PC-3 (cell line): ENCODE measurements at regions not wholly inside any gene's neighbourhood (a gene's known extent, or its start where the extent isn't known, plus 50 kb on each side); places are given as distances from the start of the nearest gene placed in this dataset.
A peak's percentile ranks its signal among the peaks of the same experiment; 100 is the strongest.
"Not testable (repeated sequence)": the region's sequence is repeated elsewhere in the genome, so short reads cannot be mapped to it uniquely, and the experiment has no call there.

Source experiments
- ATAC-seq: fragments of 200-7000 bp; cut with Tn5 transposase; 2 replicates; pipeline ENCODE4 v1.9.1; 2020; ENCODE audit warnings: mild to moderate bottlenecking, moderate library complexity
- BruUV-seq: library from RNA; stranded (reverse); fragments of 400-500 nt; replicated peaks from 2 replicates; lab custom pipeline; 2021; lab: Mats Ljungman, UMichigan
- CTCF ChIA-PET: fragments of 300-600 bp; sonication (Branson Sonifier 250); formaldehyde crosslinking; loops from one replicate; lab custom pipeline; 2022; ENCODE audit warnings: antibody characterized with exemption; lab: Charles Lee
- POLR2A ChIA-PET: fragments of 300-600 bp; sonication (Branson Sonifier 250); formaldehyde crosslinking; loops from one replicate; lab custom pipeline; 2022; ENCODE audit warnings: antibody characterized with exemption; ENCODE audit not compliant: unreplicated experiment; lab: Charles Lee
- DNase-seq: peaks from one replicate; pipeline ENCODE4 v3.0.0-alpha.2; 2015
- H2AFZ ChIP-seq: fragments of 300-600 bp; sonication (generic); 2 replicates; pipeline ENCODE4 v1.6.0; 2016; ENCODE audit warnings: antibody characterized with exemption, low read length
- H3F3A ChIP-seq: fragments of 300-600 bp; sonication (generic); one replicate; pipeline ENCODE4 v1.6.0; 2017; ENCODE audit warnings: antibody characterized with exemption, low read length, control low read depth, mild to moderate bottlenecking; ENCODE audit not compliant: unreplicated experiment
- H3K27ac ChIP-seq: fragments of 300-600 bp; sonication (generic); 2 replicates; pipeline ENCODE4 v1.5.1; 2016; ENCODE audit warnings: mild to moderate bottlenecking, low read length
- H3K27me3 ChIP-seq: fragments of 300-600 bp; sonication (generic); 2 replicates; pipeline ENCODE4 v1.6.1; 2016; ENCODE audit warnings: low read length, mixed read lengths
- H3K36me3 ChIP-seq: fragments of 300-600 bp; sonication (generic); 2 replicates; pipeline ENCODE4 v1.6.1; 2016; ENCODE audit warnings: low read depth, mixed run types, low read length, mixed read lengths
- H3K4me1 ChIP-seq: fragments of 300-600 bp; sonication (generic); 2 replicates; pipeline ENCODE4 v1.5.1; 2016; ENCODE audit warnings: low read length; ENCODE audit not compliant: insufficient read depth
- H3K4me2 ChIP-seq: fragments of 300-600 bp; sonication (generic); 2 replicates; pipeline ENCODE4 v1.6.0; 2016; ENCODE audit warnings: low read length
- H3K4me3 ChIP-seq: fragments of 300-600 bp; sonication (generic); 2 replicates; pipeline ENCODE4 v1.5.1; 2016; ENCODE audit warnings: mild to moderate bottlenecking, low read length, mixed read lengths
- H3K79me2 ChIP-seq: fragments of 300-600 bp; sonication (generic); 2 replicates; pipeline ENCODE4 v1.6.1; 2017; ENCODE audit warnings: low read length, mixed read lengths
- H3K9ac ChIP-seq: fragments of 300-600 bp; sonication (generic); 2 replicates; pipeline ENCODE4 v1.6.0; 2016; ENCODE audit warnings: mild to moderate bottlenecking, low read length
- H3K9me2 ChIP-seq: fragments of 300-600 bp; sonication (generic); replicated peaks from 2 replicates; pipeline ENCODE4 v1.6.1; 2016; ENCODE audit warnings: mixed run types, low read length, mixed read lengths
- H3K9me3 ChIP-seq: fragments of 300-600 bp; sonication (generic); 2 replicates; pipeline ENCODE4 v1.6.1; 2016; ENCODE audit warnings: low read length, mixed read lengths
- H4K20me1 ChIP-seq: fragments of 300-600 bp; sonication (generic); 2 replicates; pipeline ENCODE4 v1.6.1; 2016; ENCODE audit warnings: low read length, mixed read lengths
- CTCF ChIP-seq: fragments of 300-600 bp; sonication (generic); conservative IDR thresholded peaks from 2 replicates; pipeline ENCODE4 v1.5.1; 2017; ENCODE audit warnings: antibody characterized with exemption, low read depth, mild to moderate bottlenecking, low read length
- EZH2 ChIP-seq: fragments of 300-600 bp; sonication (generic); IDR thresholded peaks from one replicate; pipeline ENCODE4 v1.6.1; 2017; ENCODE audit warnings: antibody characterized with exemption, mild to moderate bottlenecking, low read length; ENCODE audit not compliant: unreplicated experiment
- EZH2phosphoT487 ChIP-seq: fragments of 300-600 bp; sonication (generic); IDR thresholded peaks from 2 replicates; pipeline ENCODE4 v1.6.1; 2018; ENCODE audit warnings: mild to moderate bottlenecking, antibody characterized with exemption, low read length, borderline replicate concordance
- intact Hi-C: fragments of 100-400 bp; cut with micrococcal nuclease; formaldehyde crosslinking; loops from 2 replicates; pipeline ENCODE4 v1.9.0; 2023

GRCh38 chr10:35870665-35871310, 228.7 kb upstream of the FZD8 start:
- Histone ChIP-seq H3F3A (no peaks in the 10 kb centered on the region), H2AFZ (peak overlapping the region; percentile 1; the same call in 1 of the 2 replicates), H3K79me2 (no peaks in the 10 kb centered on the region), H3K27me3 (no peaks in the 10 kb centered on the region), H3K27ac (no peak overlapping the region), H3K4me1 (no peaks in the 10 kb centered on the region), H4K20me1 (no peaks in the 10 kb centered on the region), H3K4me3 (no peak overlapping the region), H3K4me2 (no peak overlapping the region), H3K9me2 (no peaks in the 10 kb centered on the region), H3K9me3 (no peaks in the 10 kb centered on the region), H3K36me3 (no peaks in the 10 kb centered on the region), H3K9ac (no peak overlapping the region)
- no TSS peak for BruUV-seq
- POLR2A ChIA-PET, result no interaction called here
- no peak for TF ChIP-seq EZH2
- TF ChIP-seq CTCF, result no peak
- TF ChIP-seq EZH2phosphoT487, result no peak
- DNase-seq (no peak), ATAC-seq (no peak)
- CTCF ChIA-PET, result no interaction called here
- intact Hi-C loops, result no loop called here

- H3K79me2 ChIP-seq, H3K36me3 ChIP-seq, H3K27ac ChIP-seq, H3K9me3 ChIP-seq, H3K4me3 ChIP-seq, H3K4me2 ChIP-seq, H3K27me3 ChIP-seq, H4K20me1 ChIP-seq, ATAC-seq, BruUV-seq, CTCF ChIA-PET, H3K9me2 ChIP-seq, H3F3A ChIP-seq, DNase-seq, H3K9ac ChIP-seq, H2AFZ ChIP-seq, intact Hi-C loops: not testable (repeated sequence)
- POLR2A ChIA-PET, result interaction anchor here (0.6 kb wide), 1 partner anchor 77 kb away, joined by 3 read pairs; no protein-coding TSS in a partner anchor
- H3K4me1 ChIP-seq, result peaks cover 13% of the 10 kb centered on the region
These were observed 216.7 kb upstream of the FZD8 start for GRCh38 chr10:35858676-35859283.

GRCh38 chr10:35857860-35858259, 215.8 kb upstream of the FZD8 start:
- CTCF ChIA-PET, result interaction anchor here (0.7 kb wide), 1 partner anchor 895 kb away, joined by 4 read pairs; no protein-coding TSS in a partner anchor
- Histone ChIP-seq H3K9ac (no peak overlapping the region), H3K4me3 (no peak overlapping the region), H3K4me2 (no peak overlapping the region), H2AFZ (no peak overlapping the region), H3K36me3 (no peaks in the 10 kb centered on the region), H3K27me3 (no peaks in the 10 kb centered on the region), H3K79me2 (no peaks in the 10 kb centered on the region), H4K20me1 (no peaks in the 10 kb centered on the region), H3K9me2 (no peaks in the 10 kb centered on the region), H3K4me1 (peaks cover 13% of the 10 kb centered on the region), H3K27ac (no peak overlapping the region), H3K9me3 (no peaks in the 10 kb centered on the region), H3F3A (no peaks in the 10 kb centered on the region)
- no TSS peak for BruUV-seq
- POLR2A ChIA-PET, result no interaction called here
- DNase-seq (no peak), ATAC-seq (no peak)
- no peak for TF ChIP-seq EZH2phosphoT487
- no peak for TF ChIP-seq EZH2
- no peak for TF ChIP-seq CTCF
- intact Hi-C loops, result no loop called here
